SK-N-SH (cell line): ENCODE measurements at regions not wholly inside any gene's neighbourhood (a gene's known extent, or its start where the extent isn't known, plus 50 kb on each side); places are given as distances from the start of the nearest gene placed in this dataset.
A peak's percentile ranks its signal among the peaks of the same experiment; 100 is the strongest.

Experiments used
- CTCF ChIA-PET: fragments of 300-600, 350-600 bp; formaldehyde crosslinking; extraction: SDS; loops from one replicate; lab custom pipeline; 2021; lab: Yijun Ruan, JAX
- POLR2A ChIA-PET: fragments of 350-600 bp; sonication (Branson Sonifier 250); formaldehyde crosslinking; extraction: SDS; loops from one replicate; lab custom pipeline; 2020; ENCODE audit warnings: antibody characterized with exemption, inconsistent platforms; lab: Yijun Ruan, JAX
- DNase-seq: peaks from one replicate; pipeline ENCODE4 v3.0.0; 2012
- H2AFZ ChIP-seq: fragments of 200-600 bp; sonication (generic); 2 replicates; pipeline ENCODE4 v1.8.1; 2016; ENCODE audit warnings: antibody characterized with exemption, mild to moderate bottlenecking, low read depth
- H3F3A ChIP-seq: fragments of 200-600 bp; sonication (generic); replicated peaks from 2 replicates; pipeline ENCODE3; 2016; ENCODE audit warnings: antibody characterized with exemption, mild to moderate bottlenecking; ENCODE audit not compliant: insufficient read depth
- H3K27ac ChIP-seq, 2 experiments: fragments of 200-500 bp in 1 of 2; fragments of 200-600 bp in 1 of 2; sonication (Bioruptor generic) in 1 of 2; sonication (generic), shearing (Covaris generic) in 1 of 2; 2 replicates each; pipeline versions ENCODE4 v1.5.1 to v1.6.1; 2014 to 2016; ENCODE audit warnings: low read depth in 2 of 2, inconsistent platforms in 1 of 2, low read length in 1 of 2, mild to moderate bottlenecking in 1 of 2, mixed read lengths in 1 of 2
- H3K27me3 ChIP-seq: fragments of 200-600 bp; sonication (generic), shearing (Covaris generic); 2 replicates; pipeline ENCODE4 v1.6.1; 2016; ENCODE audit warnings: mixed run types; ENCODE audit not compliant: insufficient read depth
- H3K36me3 ChIP-seq, 2 experiments: fragments of 200-500 bp in 1 of 2; fragments of 200-600 bp in 1 of 2; sonication (Bioruptor generic) in 1 of 2; sonication (generic) in 1 of 2; replicated peaks in 1 of 2; 2 replicates each; pipeline versions ENCODE3 to v1.5.1; 2014 to 2016; ENCODE audit warnings: low read length in 1 of 2, mild to moderate bottlenecking in 1 of 2; ENCODE audit not compliant: insufficient read depth in 2 of 2, control insufficient read depth in 1 of 2
- H3K4me1 ChIP-seq, 2 experiments: fragments of 200-500 bp in 1 of 2; fragments of 200-600 bp in 1 of 2; sonication (Bioruptor generic) in 1 of 2; sonication (generic), shearing (Covaris generic) in 1 of 2; 2 replicates each; pipeline versions ENCODE4 v1.5.1 to v1.6.1; 2014 to 2016; ENCODE audit warnings: low read depth in 1 of 2, low read length in 1 of 2, mixed run types in 1 of 2; ENCODE audit not compliant: insufficient read depth in 2 of 2, control insufficient read depth in 1 of 2
- H3K4me2 ChIP-seq: fragments of 200-600 bp; sonication (generic), shearing (Covaris generic); 2 replicates; pipeline ENCODE4 v1.6.1; 2017; ENCODE audit warnings: mixed run types
- H3K4me3 ChIP-seq, 2 experiments: fragments of 200-500 bp in 1 of 2; fragments of 200-600 bp in 1 of 2; sonication (Bioruptor generic) in 1 of 2; sonication (generic), shearing (Covaris generic) in 1 of 2; 2 replicates each; pipeline versions ENCODE4 v1.5.1 to v1.8.1; 2014 to 2016; ENCODE audit warnings: low read depth in 2 of 2, inconsistent platforms in 1 of 2, low read length in 1 of 2, mild to moderate bottlenecking in 1 of 2, mixed read lengths in 1 of 2, moderate library complexity in 1 of 2
- H3K79me2 ChIP-seq: fragments of 200-600 bp; sonication (generic); 2 replicates; pipeline ENCODE4 v1.8.1; 2017; ENCODE audit warnings: mild to moderate bottlenecking; ENCODE audit not compliant: insufficient read depth
- H3K9ac ChIP-seq: fragments of 200-600 bp; sonication (generic); 2 replicates; pipeline ENCODE4 v1.6.1; 2017; ENCODE audit warnings: mixed run types
- H3K9me2 ChIP-seq: fragments of 200-600 bp; sonication (generic); 2 replicates; pipeline ENCODE4 v1.6.1; 2017; ENCODE audit warnings: mixed run types
- H3K9me3 ChIP-seq: fragments of 200-600 bp; sonication (generic); 2 replicates; pipeline ENCODE4 v1.6.1; 2017; ENCODE audit warnings: mixed run types, mild to moderate bottlenecking, moderate library complexity
- H4K20me1 ChIP-seq: fragments of 200-600 bp; sonication (generic); 2 replicates; pipeline ENCODE4 v1.6.1; 2017; ENCODE audit warnings: mild to moderate bottlenecking, mixed run types; ENCODE audit not compliant: insufficient read depth
- CHD2 ChIP-seq: fragments of 150-350 bp; IDR thresholded peaks from 2 replicates; pipeline ENCODE4 v1.6.1; 2018; ENCODE audit warnings: low read length; ENCODE audit not compliant: partially characterized antibody
- FOXM1 ChIP-seq: IDR thresholded peaks from 2 replicates; pipeline ENCODE4 v1.4.0; 2012; ENCODE audit warnings: low read depth, mild to moderate bottlenecking
- GABPA ChIP-seq: IDR thresholded peaks from 2 replicates; pipeline ENCODE4 v1.4.0; 2012; ENCODE audit warnings: low read depth, mild to moderate bottlenecking
- GATA2 ChIP-seq: sonication (generic); formaldehyde crosslinking; IDR thresholded peaks from 2 replicates; pipeline ENCODE4 v1.5.0; 2020; ENCODE audit warnings: mild to moderate bottlenecking, missing genetic modification reagents
- MAX ChIP-seq: IDR thresholded peaks from 2 replicates; pipeline ENCODE4 v1.4.0; 2012; ENCODE audit warnings: low read depth
- MEF2A ChIP-seq: IDR thresholded peaks from 2 replicates; pipeline ENCODE4 v1.4.0; 2012; ENCODE audit warnings: low read depth, borderline replicate concordance
- MXI1 ChIP-seq: IDR thresholded peaks from 2 replicates; pipeline ENCODE4 v1.6.1; 2012; ENCODE audit warnings: mild to moderate bottlenecking, low read depth, low read length, improper control_type of control experiment
- NRF1 ChIP-seq: IDR thresholded peaks from 2 replicates; pipeline ENCODE4 v1.6.1; 2012; ENCODE audit warnings: low read depth, mild to moderate bottlenecking, low read length
- POLR2AphosphoS5 ChIP-seq: IDR thresholded peaks from 2 replicates; pipeline ENCODE4 v1.6.1; 2012; ENCODE audit warnings: low read depth, low read length
- RCOR1 ChIP-seq: fragments of 150-350 bp; IDR thresholded peaks from 2 replicates; pipeline ENCODE4 v1.6.1; 2017; ENCODE audit warnings: antibody characterized with exemption, low read length
- REST ChIP-seq: IDR thresholded peaks from 2 replicates; pipeline ENCODE4 v1.6.1; 2012; ENCODE audit warnings: mild to moderate bottlenecking, low read depth, low read length, moderate library complexity
- RFX5 ChIP-seq: IDR thresholded peaks from 2 replicates; pipeline ENCODE4 v1.6.1; 2012; ENCODE audit warnings: mild to moderate bottlenecking, improper control_type of control experiment, low read length
- SIN3A ChIP-seq: IDR thresholded peaks from 2 replicates; pipeline ENCODE4 v1.6.1; 2012; ENCODE audit warnings: low read depth, mild to moderate bottlenecking, low read length, moderate library complexity, borderline replicate concordance
- SMC3 ChIP-seq: IDR thresholded peaks from 2 replicates; pipeline ENCODE4 v1.6.1; 2012; ENCODE audit warnings: low read depth, low read length, improper control_type of control experiment
- YY1 ChIP-seq: IDR thresholded peaks from 2 replicates; pipeline ENCODE4 v1.4.0; 2012; ENCODE audit warnings: low read depth, mild to moderate bottlenecking
- ZBTB33 ChIP-seq: IDR thresholded peaks from 2 replicates; pipeline ENCODE4 v1.4.0; 2012; ENCODE audit warnings: low read depth, borderline replicate concordance
- WGBS: methylation state at CpG from one replicate; pipeline ENCODE4 v1.1.6; 2017; ENCODE audit warnings: low lambda C conversion rate; 5-methylcytosine and 5-hydroxymethylcytosine counted together
- TF ChIP-seq, protein P1 (sequence below): IDR thresholded peaks from 2 replicates; pipeline ENCODE4; 2012
- TF ChIP-seq, protein P2 (sequence below): fragments of 150-350 bp; IDR thresholded peaks from 2 replicates; pipeline ENCODE4 v1.6.1; 2017; ENCODE audit warnings: antibody characterized with exemption, low read length, low read depth, borderline replicate concordance

GRCh38 chr3:3286014-3286413 lies 106.5 kb upstream of the CRBN start:
- CTCF ChIA-PET, result no interaction called here
- Histone ChIP-seq H3K4me2 (no peak overlapping the region), H3K9me3 (no peaks in the 10 kb centered on the region), H3K79me2 (no peaks in the 10 kb centered on the region), H3K27ac (no peak overlapping the region), H3K9ac (no peak overlapping the region), H3F3A (no peaks in the 10 kb centered on the region), H2AFZ (no peak overlapping the region), H3K9me2 (no peaks in the 10 kb centered on the region), H3K27me3 (no peaks in the 10 kb centered on the region), H3K4me1 (no peaks in the 10 kb centered on the region), H3K4me3 (no peak overlapping the region), H3K36me3 (no peaks in the 10 kb centered on the region), H4K20me1 (no peaks in the 10 kb centered on the region)
- POLR2A ChIA-PET, result no interaction called here
- peak; percentile 3 for DNase-seq
- 0% methylated on average over 2 of the region's 2 CpGs for WGBS
- TF ChIP-seq RCOR1 (no peak), RFX5 (no peak), MEF2A (no peak), SIN3A (no peak), NRF1 (no peak), FOXM1 (no peak), ZBTB33 (no peak), YY1 (no peak)

- Histone ChIP-seq H3K27me3 (no peaks in the 10 kb centered on the region), H3K9me2 (no peaks in the 10 kb centered on the region), H4K20me1 (no peaks in the 10 kb centered on the region), H3K79me2 (no peaks in the 10 kb centered on the region), H3K4me3 (no peak overlapping the region), H3K4me2 (no peak overlapping the region), H2AFZ (no peak overlapping the region), H3K36me3 (no peaks in the 10 kb centered on the region), H3K27ac (no peak overlapping the region), H3K9me3 (no peaks in the 10 kb centered on the region), H3K4me1 (no peaks in the 10 kb centered on the region), H3K9ac (no peak overlapping the region), H3F3A (no peaks in the 10 kb centered on the region)
- POLR2A ChIA-PET, result no interaction called here
- CTCF ChIA-PET, result no interaction called here
- TF ChIP-seq MXI1 (no peak), RCOR1 (no peak), GABPA (no peak), CHD2 (no peak), POLR2AphosphoS5 (no peak), MEF2A (no peak), GATA2 (no peak), MAX (no peak), NRF1 (no peak), YY1 (no peak), SMC3 (no peak), SIN3A (no peak), REST (no peak)
- TF ChIP-seq, protein P1, sequence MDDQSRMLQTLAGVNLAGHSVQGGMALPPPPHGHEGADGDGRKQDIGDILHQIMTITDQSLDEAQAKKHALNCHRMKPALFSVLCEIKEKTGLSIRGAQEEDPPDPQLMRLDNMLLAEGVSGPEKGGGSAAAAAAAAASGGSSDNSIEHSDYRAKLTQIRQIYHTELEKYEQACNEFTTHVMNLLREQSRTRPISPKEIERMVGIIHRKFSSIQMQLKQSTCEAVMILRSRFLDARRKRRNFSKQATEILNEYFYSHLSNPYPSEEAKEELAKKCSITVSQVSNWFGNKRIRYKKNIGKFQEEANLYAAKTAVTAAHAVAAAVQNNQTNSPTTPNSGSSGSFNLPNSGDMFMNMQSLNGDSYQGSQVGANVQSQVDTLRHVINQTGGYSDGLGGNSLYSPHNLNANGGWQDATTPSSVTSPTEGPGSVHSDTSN, result no peak
- TF ChIP-seq, protein P2, sequence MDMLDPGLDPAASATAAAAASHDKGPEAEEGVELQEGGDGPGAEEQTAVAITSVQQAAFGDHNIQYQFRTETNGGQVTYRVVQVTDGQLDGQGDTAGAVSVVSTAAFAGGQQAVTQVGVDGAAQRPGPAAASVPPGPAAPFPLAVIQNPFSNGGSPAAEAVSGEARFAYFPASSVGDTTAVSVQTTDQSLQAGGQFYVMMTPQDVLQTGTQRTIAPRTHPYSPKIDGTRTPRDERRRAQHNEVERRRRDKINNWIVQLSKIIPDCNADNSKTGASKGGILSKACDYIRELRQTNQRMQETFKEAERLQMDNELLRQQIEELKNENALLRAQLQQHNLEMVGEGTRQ, result no peak
- 0% methylated on average over 2 of the region's 2 CpGs for WGBS
- no peak for DNase-seq
These were observed 101.5 kb upstream of the CRBN start for GRCh38 chr3:3281024-3281423.
